ENCODE measurements at regions not wholly inside any gene's neighbourhood (a gene's known extent, or its start where the extent isn't known, plus 50 kb on each side); places are given as distances from the start of the nearest gene placed in this dataset.

DNA sequence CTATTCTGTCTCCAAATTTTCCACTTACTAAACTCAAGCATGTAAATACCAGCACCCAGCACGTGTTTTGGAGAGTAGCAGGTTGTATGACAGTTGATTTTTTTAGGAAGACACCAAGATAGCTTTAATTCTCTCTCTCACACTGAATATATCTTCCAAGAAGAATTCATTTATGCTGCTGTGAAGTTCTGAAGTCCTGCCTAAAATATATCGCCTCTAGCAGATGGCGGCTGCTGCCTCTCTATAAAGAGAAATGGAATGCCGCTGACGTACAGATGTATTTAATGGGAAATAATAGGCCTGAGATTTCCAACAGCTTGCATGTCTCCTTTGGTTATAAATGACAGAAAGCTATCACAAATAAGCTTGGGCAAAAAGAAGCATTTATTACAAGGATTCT, 74.7 kb downstream of the PFDN4 start:
- TF ChIP-seq CTCF (IDR thresholded peaks at IDR 0.05; ENCODE audit: borderline replicate concordance, extremely low read depth, low read length, poor library complexity, severe bottlenecking), result no peak
- TF ChIP-seq EZH2 (IDR thresholded peaks at IDR 0.05; ENCODE audit: borderline replicate concordance, low read depth, low read length, severe bottlenecking), result no peak

All from DND-41 (cell line).